SU-DHL-6 (cell line): ENCODE measurements at regions not wholly inside any gene's neighbourhood (a gene's known extent, or its start where the extent isn't known, plus 50 kb on each side); places are given as distances from the start of the nearest gene placed in this dataset.

Experiments
- EZH2phosphoT487 ChIP-seq: fragments of 200-600 bp; sonication (generic), shearing (Covaris generic); conservative IDR thresholded peaks from 2 replicates; pipeline ENCODE4 v1.6.1; 2018; ENCODE audit warnings: mild to moderate bottlenecking, antibody characterized with exemption, low read length, moderate library complexity, mixed read lengths
- TF ChIP-seq, protein P1 (sequence below): fragments of 200-600 bp; sonication (generic); IDR thresholded peaks from one replicate; pipeline ENCODE4 v1.5.1; 2017; ENCODE audit warnings: antibody characterized with exemption, mild to moderate bottlenecking, low read length, moderate library complexity; ENCODE audit not compliant: insufficient read depth, poor library complexity, severe bottlenecking

DNA sequence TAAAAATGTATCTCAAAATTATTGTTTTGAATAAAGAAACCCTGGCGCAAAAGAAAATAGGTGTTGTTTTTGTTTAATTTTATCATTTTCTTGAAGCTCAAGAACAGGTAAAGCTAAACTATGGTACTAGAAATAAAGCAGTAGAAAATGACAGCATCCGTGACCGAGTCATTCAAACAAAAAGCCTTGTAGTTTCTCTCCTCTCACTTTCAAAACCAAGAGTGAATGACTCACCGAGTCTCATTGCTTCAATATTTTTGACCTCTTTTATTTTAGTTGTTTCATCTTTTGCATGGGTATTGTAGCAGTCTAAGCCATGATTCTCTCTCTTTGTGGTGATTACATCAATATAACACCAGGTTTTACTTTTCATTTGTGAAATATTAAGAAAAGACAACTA is 396.5 kb downstream of the POM121L12 start:
- TF ChIP-seq, protein P1, sequence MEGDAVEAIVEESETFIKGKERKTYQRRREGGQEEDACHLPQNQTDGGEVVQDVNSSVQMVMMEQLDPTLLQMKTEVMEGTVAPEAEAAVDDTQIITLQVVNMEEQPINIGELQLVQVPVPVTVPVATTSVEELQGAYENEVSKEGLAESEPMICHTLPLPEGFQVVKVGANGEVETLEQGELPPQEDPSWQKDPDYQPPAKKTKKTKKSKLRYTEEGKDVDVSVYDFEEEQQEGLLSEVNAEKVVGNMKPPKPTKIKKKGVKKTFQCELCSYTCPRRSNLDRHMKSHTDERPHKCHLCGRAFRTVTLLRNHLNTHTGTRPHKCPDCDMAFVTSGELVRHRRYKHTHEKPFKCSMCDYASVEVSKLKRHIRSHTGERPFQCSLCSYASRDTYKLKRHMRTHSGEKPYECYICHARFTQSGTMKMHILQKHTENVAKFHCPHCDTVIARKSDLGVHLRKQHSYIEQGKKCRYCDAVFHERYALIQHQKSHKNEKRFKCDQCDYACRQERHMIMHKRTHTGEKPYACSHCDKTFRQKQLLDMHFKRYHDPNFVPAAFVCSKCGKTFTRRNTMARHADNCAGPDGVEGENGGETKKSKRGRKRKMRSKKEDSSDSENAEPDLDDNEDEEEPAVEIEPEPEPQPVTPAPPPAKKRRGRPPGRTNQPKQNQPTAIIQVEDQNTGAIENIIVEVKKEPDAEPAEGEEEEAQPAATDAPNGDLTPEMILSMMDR = no peak
- no peak for TF ChIP-seq EZH2phosphoT487
